ENCODE measurements at regions not wholly inside any gene's neighbourhood (a gene's known extent, or its start where the extent isn't known, plus 50 kb on each side); places are given as distances from the start of the nearest gene placed in this dataset.

GRCh38 chr6:22940581-22941290 is 371.4 kb downstream of the HDGFL1 start:
- no peak for DNase-seq (ENCODE audit: low spot score)

- no peak for DNase-seq (ENCODE audit: low spot score)
Observed at GRCh38 chr6:22942403-22942802, 373.0 kb downstream of the HDGFL1 start.

- no peak for DNase-seq (ENCODE audit: low spot score)
Observed at GRCh38 chr6:22943327-22943726, 374.0 kb downstream of the HDGFL1 start.

GRCh38 chr6:22949967-22950366 is 380.6 kb downstream of the HDGFL1 start:
- no peak for DNase-seq (ENCODE audit: low spot score)

GRCh38 chr6:22952097-22952496 is 382.7 kb downstream of the HDGFL1 start:
- DNase-seq (ENCODE audit: low spot score), result no peak

- peak; percentile 4 for DNase-seq (ENCODE audit: low spot score)
Observed at GRCh38 chr6:22954749-22955385, 385.5 kb downstream of the HDGFL1 start.

- no peak for DNase-seq (ENCODE audit: low spot score)
Observed at GRCh38 chr6:22956029-22956681, 386.8 kb downstream of the HDGFL1 start.

- no peak for DNase-seq (ENCODE audit: low spot score)
Observed at GRCh38 chr6:22958677-22959076, 389.3 kb downstream of the HDGFL1 start.

- DNase-seq (ENCODE audit: low spot score), result no peak
Observed at GRCh38 chr6:22959571-22959970, 390.2 kb downstream of the HDGFL1 start.

GRCh38 chr6:22964334-22964733 is 395.0 kb downstream of the HDGFL1 start:
- no peak for DNase-seq (ENCODE audit: low spot score)

GRCh38 chr6:22965889-22966288 is 396.5 kb downstream of the HDGFL1 start:
- DNase-seq (ENCODE audit: low spot score), result no peak

GRCh38 chr6:22966691-22967422 is 397.5 kb downstream of the HDGFL1 start:
- DNase-seq (ENCODE audit: low spot score), result no peak

- DNase-seq (ENCODE audit: low spot score), result no peak
Observed at GRCh38 chr6:22970004-22970403, 400.6 kb downstream of the HDGFL1 start.

GRCh38 chr6:22972771-22973170 is 403.4 kb downstream of the HDGFL1 start:
- DNase-seq (ENCODE audit: low spot score), result no peak

- no peak for DNase-seq (ENCODE audit: low spot score)
Observed at GRCh38 chr6:22975079-22975478, 405.7 kb downstream of the HDGFL1 start.

- DNase-seq (ENCODE audit: low spot score), result no peak
Observed at GRCh38 chr6:22980446-22980845, 411.1 kb downstream of the HDGFL1 start.

- DNase-seq (ENCODE audit: low spot score), result no peak
Observed at GRCh38 chr6:23002044-23002619, 432.8 kb downstream of the HDGFL1 start.

- no peak for DNase-seq (ENCODE audit: low spot score)
Observed at GRCh38 chr6:23003671-23004467, 434.5 kb downstream of the HDGFL1 start.

- no peak for DNase-seq (ENCODE audit: low spot score)
Observed at GRCh38 chr6:23006656-23007055, 437.3 kb downstream of the HDGFL1 start.

GRCh38 chr6:23011615-23012014 is 442.2 kb downstream of the HDGFL1 start:
- no peak for DNase-seq (ENCODE audit: low spot score)

- peak; percentile 15 for DNase-seq (ENCODE audit: low spot score)
Observed at GRCh38 chr6:23013776-23014175, 444.4 kb downstream of the HDGFL1 start.
